SK-N-SH treated with all-trans-retinoic acid at 6 μM for 48 hours (cell line): ENCODE measurements at regions not wholly inside any gene's neighbourhood (a gene's known extent, or its start where the extent isn't known, plus 50 kb on each side); places are given as distances from the start of the nearest gene placed in this dataset.

Source experiments
- ATAC-seq: fragments of 200-7000 bp; cut with Tn5 transposase; 3 replicates; pipeline ENCODE4 v1.9.1; 2020; ENCODE audit warnings: mild to moderate bottlenecking, moderate library complexity
- ARNTL ChIP-seq: fragments of 450-650 bp; formaldehyde crosslinking; IDR thresholded peaks from 2 replicates; pipeline ENCODE4 v1.5.0; 2020; ENCODE audit warnings: low read depth, mild to moderate bottlenecking, moderate library complexity, borderline replicate concordance
- BACH2 ChIP-seq: fragments of 250-450 bp; sonication (Bioruptor Pico); IDR thresholded peaks from 2 replicates; pipeline ENCODE4 v1.9.0; 2021; ENCODE audit warnings: mild to moderate bottlenecking, borderline replicate concordance
- CREB5 ChIP-seq: fragments of 250-450 bp; sonication (Bioruptor Pico); IDR thresholded peaks from 2 replicates; pipeline ENCODE4 v1.5.1; 2020; ENCODE audit warnings: low read depth, mild to moderate bottlenecking, moderate library complexity
- CSDC2 ChIP-seq: fragments of 250-450 bp; sonication (Bioruptor Pico); IDR thresholded peaks from 2 replicates; pipeline ENCODE4 v1.5.0; 2020; ENCODE audit warnings: mild to moderate bottlenecking, moderate library complexity
- ESRRG ChIP-seq: fragments of 250-450 bp; sonication (Bioruptor Pico); IDR thresholded peaks from 2 replicates; pipeline ENCODE4 v1.6.1; 2021; ENCODE audit warnings: mild to moderate bottlenecking
- GLIS3 ChIP-seq: fragments of 250-450 bp; sonication (Bioruptor Pico); IDR thresholded peaks from 2 replicates; pipeline ENCODE4 v1.5.0; 2020; ENCODE audit warnings: mild to moderate bottlenecking, moderate library complexity
- ISL1 ChIP-seq: fragments of 250-450 bp; sonication (Bioruptor Pico); IDR thresholded peaks from 2 replicates; pipeline ENCODE4 v2.1.2; 2022; ENCODE audit warnings: mild to moderate bottlenecking, moderate library complexity
- OSR1 ChIP-seq: fragments of 250-450 bp; sonication (Bioruptor Pico); IDR thresholded peaks from 2 replicates; pipeline ENCODE4 v1.8.0; 2022; ENCODE audit warnings: moderate library complexity, mild to moderate bottlenecking, inconsistent platforms
- RARB ChIP-seq: fragments of 250-450 bp; sonication (Bioruptor Pico); IDR thresholded peaks from 2 replicates; pipeline ENCODE4 v1.8.0; 2021; ENCODE audit warnings: mild to moderate bottlenecking, moderate library complexity
- SNAI2 ChIP-seq: fragments of 250-450 bp; sonication (Bioruptor Pico); IDR thresholded peaks from 2 replicates; pipeline ENCODE4 v1.5.0; 2020; ENCODE audit warnings: mild to moderate bottlenecking, moderate library complexity
- TCF4 ChIP-seq: fragments of 250-450 bp; sonication (Bioruptor Pico); IDR thresholded peaks from 2 replicates; pipeline ENCODE4 v1.8.0; 2021; ENCODE audit warnings: mild to moderate bottlenecking, moderate library complexity, borderline replicate concordance
- TOX ChIP-seq: fragments of 250-450 bp; sonication (Bioruptor Pico); IDR thresholded peaks from 2 replicates; pipeline ENCODE4 v1.8.0; 2021; ENCODE audit warnings: mild to moderate bottlenecking, moderate library complexity, borderline replicate concordance
- ZC3H10 ChIP-seq: fragments of 250-450 bp; sonication (Bioruptor Pico); IDR thresholded peaks from 2 replicates; pipeline ENCODE4 v1.5.1; 2021; ENCODE audit warnings: mild to moderate bottlenecking, moderate library complexity
- ZFP3 ChIP-seq: fragments of 250-450 bp; sonication (Bioruptor Pico); IDR thresholded peaks from 2 replicates; pipeline ENCODE4 v1.5.0; 2020; ENCODE audit warnings: mild to moderate bottlenecking, moderate library complexity
- ZFP30 ChIP-seq: fragments of 450-650 bp; formaldehyde crosslinking; IDR thresholded peaks from 2 replicates; pipeline ENCODE4 v1.5.0; 2022; ENCODE audit warnings: mild to moderate bottlenecking, moderate library complexity
- ZNF565 ChIP-seq: fragments of 450-650 bp; formaldehyde crosslinking; conservative IDR thresholded peaks from 2 replicates; pipeline ENCODE4 v1.5.0; 2020; ENCODE audit warnings: low read depth, mild to moderate bottlenecking, moderate library complexity
- ZNF70 ChIP-seq: fragments of 450-650 bp; formaldehyde crosslinking; IDR thresholded peaks from 2 replicates; pipeline ENCODE4 v1.5.0; 2020; ENCODE audit warnings: mild to moderate bottlenecking, moderate library complexity
- TF ChIP-seq, protein P1 (sequence below): fragments of 250-450 bp; sonication (Bioruptor Pico); IDR thresholded peaks from 2 replicates; pipeline ENCODE4 v1.8.0; 2021; ENCODE audit warnings: low read depth, mild to moderate bottlenecking, moderate library complexity, borderline replicate concordance
- TF ChIP-seq, protein P2 (sequence below): fragments of 250-450 bp; sonication (Bioruptor Pico); IDR thresholded peaks from 2 replicates; pipeline ENCODE4 v1.5.1; 2021; ENCODE audit warnings: mild to moderate bottlenecking, moderate library complexity
- TF ChIP-seq, protein P3 (sequence below): fragments of 250-450 bp; sonication (Bioruptor Pico); IDR thresholded peaks from 2 replicates; pipeline ENCODE4 v1.8.0; 2020; ENCODE audit warnings: mild to moderate bottlenecking, moderate library complexity, borderline replicate concordance

DNA sequence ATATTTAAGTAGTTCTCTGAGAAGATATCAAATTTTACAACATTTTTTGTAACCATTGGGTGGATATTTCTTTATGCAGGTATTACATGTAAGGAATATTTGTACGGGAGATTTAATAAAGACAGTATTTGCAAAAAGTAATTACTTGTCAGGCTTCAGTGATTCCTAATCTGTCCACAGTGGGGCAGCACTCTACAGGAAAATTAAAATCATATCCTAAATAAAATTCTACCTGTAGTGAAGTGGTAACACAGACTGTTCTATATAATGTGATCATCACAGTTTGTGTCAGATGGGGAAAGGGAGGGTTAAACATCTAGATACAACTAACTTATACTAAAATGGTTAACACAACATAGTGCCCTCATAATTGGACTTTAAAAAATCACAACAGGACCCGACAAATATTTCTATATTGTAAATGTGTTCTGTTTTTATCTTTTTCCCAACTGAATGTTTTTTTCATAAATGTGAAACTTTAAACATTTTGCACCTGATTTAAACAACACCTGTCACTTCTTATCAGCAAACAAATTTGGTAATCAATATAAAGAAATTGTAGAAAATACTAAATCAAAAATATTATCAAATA is 145.6 kb upstream of the MANEA start:
- TF ChIP-seq ZFP30 (CRISPR knock-in tag) (no peak), ARNTL (CRISPR knock-in tag) (no peak)
- TF ChIP-seq, protein P1, sequence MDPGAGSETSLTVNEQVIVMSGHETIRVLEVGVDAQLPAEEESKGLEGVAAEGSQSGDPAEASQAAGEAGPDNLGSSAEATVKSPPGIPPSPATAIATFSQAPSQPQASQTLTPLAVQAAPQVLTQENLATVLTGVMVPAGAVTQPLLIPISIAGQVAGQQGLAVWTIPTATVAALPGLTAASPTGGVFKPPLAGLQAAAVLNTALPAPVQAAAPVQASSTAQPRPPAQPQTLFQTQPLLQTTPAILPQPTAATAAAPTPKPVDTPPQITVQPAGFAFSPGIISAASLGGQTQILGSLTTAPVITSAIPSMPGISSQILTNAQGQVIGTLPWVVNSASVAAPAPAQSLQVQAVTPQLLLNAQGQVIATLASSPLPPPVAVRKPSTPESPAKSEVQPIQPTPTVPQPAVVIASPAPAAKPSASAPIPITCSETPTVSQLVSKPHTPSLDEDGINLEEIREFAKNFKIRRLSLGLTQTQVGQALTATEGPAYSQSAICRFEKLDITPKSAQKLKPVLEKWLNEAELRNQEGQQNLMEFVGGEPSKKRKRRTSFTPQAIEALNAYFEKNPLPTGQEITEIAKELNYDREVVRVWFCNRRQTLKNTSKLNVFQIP (CRISPR knock-in tag) = no peak
- TF ChIP-seq, all 23 proteins: peak for 0
- no peak; the same call in 2 of the 3 replicates for ATAC-seq

DNA sequence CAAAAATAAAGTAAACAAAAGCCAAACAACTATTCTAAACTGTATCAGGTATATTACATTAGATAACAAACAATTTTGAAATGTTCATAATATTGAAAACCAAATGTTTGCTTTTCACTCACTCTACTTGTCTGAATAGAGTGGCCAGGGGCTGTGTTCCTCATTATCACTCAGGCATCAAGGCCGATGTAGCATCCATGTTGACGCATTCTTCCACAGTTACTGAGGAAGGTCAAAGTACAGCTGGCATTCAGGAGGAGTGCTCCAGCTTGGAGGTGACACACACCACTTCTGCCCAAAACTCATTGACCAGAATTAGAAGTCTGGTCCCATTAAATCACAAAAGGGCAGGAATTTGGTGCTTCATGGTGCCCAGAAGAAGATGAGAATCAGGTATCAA is 137.6 kb upstream of the MANEA start:
- ATAC-seq = no peak
- TF ChIP-seq ESRRG (CRISPR knock-in tag) (no peak), OSR1 (CRISPR knock-in tag) (no peak), BACH2 (CRISPR knock-in tag) (no peak), RARB (CRISPR knock-in tag) (no peak), TCF4 (no peak), ZFP3 (no peak), GLIS3 (CRISPR knock-in tag) (no peak), ISL1 (CRISPR knock-in tag) (no peak), ZNF565 (CRISPR knock-in tag) (no peak), CREB5 (CRISPR knock-in tag) (no peak), SNAI2 (CRISPR knock-in tag) (no peak), ARNTL (CRISPR knock-in tag) (no peak)
- TF ChIP-seq, protein P2, sequence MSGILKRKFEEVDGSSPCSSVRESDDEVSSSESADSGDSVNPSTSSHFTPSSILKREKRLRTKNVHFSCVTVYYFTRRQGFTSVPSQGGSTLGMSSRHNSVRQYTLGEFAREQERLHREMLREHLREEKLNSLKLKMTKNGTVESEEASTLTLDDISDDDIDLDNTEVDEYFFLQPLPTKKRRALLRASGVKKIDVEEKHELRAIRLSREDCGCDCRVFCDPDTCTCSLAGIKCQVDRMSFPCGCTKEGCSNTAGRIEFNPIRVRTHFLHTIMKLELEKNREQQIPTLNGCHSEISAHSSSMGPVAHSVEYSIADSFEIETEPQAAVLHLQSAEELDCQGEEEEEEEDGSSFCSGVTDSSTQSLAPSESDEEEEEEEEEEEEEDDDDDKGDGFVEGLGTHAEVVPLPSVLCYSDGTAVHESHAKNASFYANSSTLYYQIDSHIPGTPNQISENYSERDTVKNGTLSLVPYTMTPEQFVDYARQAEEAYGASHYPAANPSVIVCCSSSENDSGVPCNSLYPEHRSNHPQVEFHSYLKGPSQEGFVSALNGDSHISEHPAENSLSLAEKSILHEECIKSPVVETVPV (CRISPR knock-in tag) = no peak
- TF ChIP-seq, protein P1 (CRISPR knock-in tag) = no peak

DNA sequence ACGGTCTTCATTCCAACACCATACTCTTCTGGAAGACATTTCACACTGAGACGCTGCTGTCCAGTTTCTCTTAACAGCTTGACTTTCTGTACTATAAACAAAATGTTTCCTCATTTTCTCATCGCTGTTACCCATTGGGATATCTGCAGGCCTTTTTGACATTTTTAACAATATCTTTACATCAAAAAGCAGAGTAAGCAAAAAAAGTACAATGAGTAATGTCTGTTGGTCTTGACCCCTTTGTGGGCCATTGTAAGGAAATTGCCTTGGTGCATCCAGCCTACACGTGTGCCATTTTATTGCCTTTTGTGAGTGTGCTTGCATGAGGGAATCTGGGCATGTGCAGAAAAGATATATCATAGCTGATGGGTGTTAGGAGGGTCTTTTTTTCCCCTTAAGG is 129.1 kb upstream of the MANEA start:
- no peak for TF ChIP-seq ARNTL (CRISPR knock-in tag)
- TF ChIP-seq ESRRG (CRISPR knock-in tag) = no peak
- TF ChIP-seq ZNF565 (CRISPR knock-in tag) = no peak
- TF ChIP-seq, protein P3, sequence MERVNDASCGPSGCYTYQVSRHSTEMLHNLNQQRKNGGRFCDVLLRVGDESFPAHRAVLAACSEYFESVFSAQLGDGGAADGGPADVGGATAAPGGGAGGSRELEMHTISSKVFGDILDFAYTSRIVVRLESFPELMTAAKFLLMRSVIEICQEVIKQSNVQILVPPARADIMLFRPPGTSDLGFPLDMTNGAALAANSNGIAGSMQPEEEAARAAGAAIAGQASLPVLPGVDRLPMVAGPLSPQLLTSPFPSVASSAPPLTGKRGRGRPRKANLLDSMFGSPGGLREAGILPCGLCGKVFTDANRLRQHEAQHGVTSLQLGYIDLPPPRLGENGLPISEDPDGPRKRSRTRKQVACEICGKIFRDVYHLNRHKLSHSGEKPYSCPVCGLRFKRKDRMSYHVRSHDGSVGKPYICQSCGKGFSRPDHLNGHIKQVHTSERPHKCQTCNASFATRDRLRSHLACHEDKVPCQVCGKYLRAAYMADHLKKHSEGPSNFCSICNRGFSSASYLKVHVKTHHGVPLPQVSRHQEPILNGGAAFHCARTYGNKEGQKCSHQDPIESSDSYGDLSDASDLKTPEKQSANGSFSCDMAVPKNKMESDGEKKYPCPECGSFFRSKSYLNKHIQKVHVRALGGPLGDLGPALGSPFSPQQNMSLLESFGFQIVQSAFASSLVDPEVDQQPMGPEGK (CRISPR knock-in tag) = no peak
- no peak for TF ChIP-seq GLIS3 (CRISPR knock-in tag)
- TF ChIP-seq OSR1 (CRISPR knock-in tag) = no peak
- TF ChIP-seq CREB5 (CRISPR knock-in tag) = no peak
- no peak for TF ChIP-seq RARB (CRISPR knock-in tag)
- TF ChIP-seq ZC3H10 (CRISPR knock-in tag) = no peak
- no peak for TF ChIP-seq ZNF70 (CRISPR knock-in tag)
- no peak for TF ChIP-seq CSDC2 (CRISPR knock-in tag)
- TF ChIP-seq TOX (CRISPR knock-in tag) = no peak
- no peak for TF ChIP-seq ISL1 (CRISPR knock-in tag)
- no peak for TF ChIP-seq TCF4
- ATAC-seq = no peak
